HL-60 (cell line): ENCODE measurements at regions not wholly inside any gene's neighbourhood (a gene's known extent, or its start where the extent isn't known, plus 50 kb on each side); places are given as distances from the start of the nearest gene placed in this dataset.

Experiments used
- CTCF ChIP-seq: IDR thresholded peaks from one replicate; pipeline ENCODE4 v1.5.1; 2011; ENCODE audit warnings: low read length, control low read depth, inconsistent platforms; ENCODE audit not compliant: insufficient read depth
- POLR2AphosphoS5 ChIP-seq: IDR thresholded peaks from 2 replicates; pipeline ENCODE4 v1.6.1; 2012; ENCODE audit warnings: low read depth

- no peak for TF ChIP-seq POLR2AphosphoS5
- no peak for TF ChIP-seq CTCF
Observed at GRCh38 chr5:165508861-165509260, 2003.4 kb downstream of the MAT2B start.
